CD4-positive, CD25-positive, alpha-beta regulatory T cell (primary cell): ENCODE measurements at regions not wholly inside any gene's neighbourhood (a gene's known extent, or its start where the extent isn't known, plus 50 kb on each side); places are given as distances from the start of the nearest gene placed in this dataset.

Source experiments
- ATAC-seq, 2 donors: fragments of 150-1000 bp; cut with Tn5 transposase; one replicate each; pipeline ENCODE4 v1.10.0; 2021; ENCODE audit warnings: low read depth in 2 of 2, moderate number of reproducible peaks in 2 of 2, moderate library complexity in 1 of 2
- DNase-seq, 3 donors: peaks; one replicate each; pipeline versions ENCODE4 v3.0.0 to v3.0.0-alpha.2; 2012 to 2022; ENCODE audit warnings: mixed read lengths in 1 of 3
- H3K27ac ChIP-seq: one replicate; pipeline ENCODE4 v1.7.0; 2013; ENCODE audit warnings: mild to moderate bottlenecking, low read length; ENCODE audit not compliant: insufficient read depth, poor library complexity, severe bottlenecking
- H3K27me3 ChIP-seq: one replicate; pipeline ENCODE4 v1.7.0; 2013; ENCODE audit warnings: low read length; ENCODE audit not compliant: control insufficient read depth, insufficient read depth
- H3K36me3 ChIP-seq: one replicate; pipeline ENCODE4 v1.7.0; 2013; ENCODE audit warnings: mild to moderate bottlenecking, low read length, moderate library complexity; ENCODE audit not compliant: control insufficient read depth, insufficient read depth
- H3K4me1 ChIP-seq: 2 replicates; pipeline ENCODE4 v1.7.0; 2013; ENCODE audit warnings: mild to moderate bottlenecking, low read length; ENCODE audit not compliant: insufficient read depth, control insufficient read depth, poor library complexity, severe bottlenecking
- H3K4me3 ChIP-seq: one replicate; pipeline ENCODE4 v1.7.0; 2013; ENCODE audit warnings: low read depth, mild to moderate bottlenecking, low read length, moderate library complexity
- H3K9me3 ChIP-seq, 2 experiments: 1 replicate in 1 of 2; 2 replicates in 1 of 2; pipeline ENCODE4 v1.7.0; 2013; ENCODE audit warnings: low read length in 2 of 2, mild to moderate bottlenecking in 1 of 2, moderate library complexity in 1 of 2; ENCODE audit not compliant: control insufficient read depth in 2 of 2
- H3K27ac Mint-ChIP-seq, 3 donors: one replicate each; pipeline ENCODE4 v1.8.0; 2020 to 2022; ENCODE audit warnings: mild to moderate bottlenecking in 3 of 3, mixed read lengths in 3 of 3, moderate library complexity in 2 of 3
- H3K27me3 Mint-ChIP-seq: one replicate; pipeline ENCODE4 v1.8.0; 2022; ENCODE audit warnings: mild to moderate bottlenecking, mixed read lengths
- H3K36me3 Mint-ChIP-seq: one replicate; pipeline ENCODE4 v1.8.0; 2020; ENCODE audit warnings: mixed read lengths
- H3K4me1 Mint-ChIP-seq, 4 donors: one replicate each; pipeline ENCODE4 v1.8.0; 2020 to 2022; ENCODE audit warnings: mixed read lengths in 4 of 4, mild to moderate bottlenecking in 1 of 4
- H3K4me3 Mint-ChIP-seq, 4 donors: one replicate each; pipeline ENCODE4 v1.8.0; 2020 to 2022; ENCODE audit warnings: mild to moderate bottlenecking in 4 of 4, mixed read lengths in 4 of 4, moderate library complexity in 3 of 4
- H3K9me3 Mint-ChIP-seq, 7 donors: one replicate each; pipeline ENCODE4 v1.8.0; 2020 to 2022; ENCODE audit warnings: mixed read lengths in 7 of 7, mild to moderate bottlenecking in 3 of 7, moderate library complexity in 2 of 7

GRCh38 chr7:67618556-67619162, 622.0 kb downstream of the TYW1 start:
- Mint-ChIP-seq H3K9me3 (peaks cover 0 to 10% (median 5%) of the 10 kb centered on the region in 7 donors), H3K4me3 (no peak overlapping the region), H3K36me3 (no peaks in the 10 kb centered on the region), H3K27ac (no peak overlapping the region), H3K27me3 (no peaks in the 10 kb centered on the region), H3K4me1 (no peaks in the 10 kb centered on the region)
- Histone ChIP-seq H3K9me3 (no peaks in the 10 kb centered on the region), H3K4me3 (no peak overlapping the region), H3K36me3 (no peaks in the 10 kb centered on the region), H3K27ac (no peak overlapping the region), H3K27me3 (no peaks in the 10 kb centered on the region), H3K4me1 (no peaks in the 10 kb centered on the region)
- no peak for ATAC-seq
- no peak for DNase-seq

- peaks cover 0 to 6% (median 1%) of the 10 kb centered on the region in 7 donors for H3K9me3 Mint-ChIP-seq
- Histone ChIP-seq H3K36me3 (no peaks in the 10 kb centered on the region), H3K4me3 (no peak overlapping the region), H3K4me1 (no peaks in the 10 kb centered on the region), H3K27ac (no peak overlapping the region), H3K27me3 (no peaks in the 10 kb centered on the region), H3K9me3 (no peaks in the 10 kb centered on the region)
- no peaks in the 10 kb centered on the region for H3K4me1 Mint-ChIP-seq
- H3K27me3 Mint-ChIP-seq = no peaks in the 10 kb centered on the region
- ATAC-seq = no peak
- DNase-seq = no peak
- no peak overlapping the region for H3K4me3 Mint-ChIP-seq
- no peaks in the 10 kb centered on the region for H3K36me3 Mint-ChIP-seq
- H3K27ac Mint-ChIP-seq = no peak overlapping the region
These were observed 622.5 kb downstream of the TYW1 start for GRCh38 chr7:67619175-67619574.

DNA sequence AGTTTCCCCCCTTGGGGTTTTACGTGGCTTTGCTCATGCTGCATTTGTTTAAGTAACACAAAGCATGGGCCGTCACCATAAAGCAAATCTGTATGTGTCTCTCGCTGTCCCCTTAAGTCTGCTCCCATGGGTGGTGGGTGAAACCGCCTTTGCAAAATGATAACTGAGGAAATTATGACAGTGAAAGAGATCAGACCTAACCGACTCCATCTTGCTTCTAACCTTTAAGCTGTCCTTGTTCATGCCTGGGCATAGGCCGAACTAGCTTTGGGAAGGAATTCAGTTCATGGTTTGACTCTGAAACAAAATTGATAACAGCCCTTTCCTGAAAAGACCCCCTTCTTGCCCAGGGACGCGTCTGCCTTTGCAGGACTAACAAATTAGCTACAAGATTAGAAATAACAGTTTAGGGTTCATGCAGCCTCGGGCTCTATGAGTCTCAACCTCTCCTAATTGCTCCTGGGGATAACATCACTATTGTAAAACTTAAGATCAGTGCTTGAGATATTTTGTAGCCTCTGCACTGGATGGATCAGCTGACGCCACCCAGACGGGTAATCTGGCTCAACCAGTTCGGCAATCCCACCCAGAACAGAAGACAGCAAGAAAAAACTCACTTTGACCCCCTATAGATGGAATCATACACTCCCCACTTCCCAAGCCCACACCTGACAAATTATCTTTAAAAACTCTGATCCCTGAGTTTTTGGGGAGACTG, 623.7 kb downstream of the TYW1 start:
- Mint-ChIP-seq H3K4me3 (no peak overlapping the region), H3K4me1 (peaks cover 0 to 3% (median 0%) of the 10 kb centered on the region in 4 donors), H3K27ac (no peak overlapping the region), H3K27me3 (no peaks in the 10 kb centered on the region), H3K36me3 (no peaks in the 10 kb centered on the region), H3K9me3 (peaks cover 0 to 6% (median 0%) of the 10 kb centered on the region in 7 donors)
- Histone ChIP-seq H3K4me3 (no peak overlapping the region), H3K27me3 (no peaks in the 10 kb centered on the region), H3K36me3 (no peaks in the 10 kb centered on the region), H3K27ac (no peak overlapping the region), H3K4me1 (no peaks in the 10 kb centered on the region), H3K9me3 (no peaks in the 10 kb centered on the region)
- ATAC-seq (no peak), DNase-seq (no peak)

GRCh38 chr7:67621704-67622103, 625.1 kb downstream of the TYW1 start:
- H3K27ac ChIP-seq = no peak overlapping the region
- H3K27me3 ChIP-seq = no peaks in the 10 kb centered on the region
- H3K4me1 Mint-ChIP-seq = peaks cover 0 to 6% (median 0%) of the 10 kb centered on the region in 4 donors
- no peak overlapping the region for H3K4me3 ChIP-seq
- H3K4me3 Mint-ChIP-seq = no peak overlapping the region
- ATAC-seq (no peak), DNase-seq (no peak)
- H3K36me3 Mint-ChIP-seq = no peaks in the 10 kb centered on the region
- no peaks in the 10 kb centered on the region for H3K9me3 ChIP-seq
- H3K9me3 Mint-ChIP-seq = peaks cover 0 to 5% (median 0%) of the 10 kb centered on the region in 7 donors
- no peaks in the 10 kb centered on the region for H3K36me3 ChIP-seq
- H3K4me1 ChIP-seq = no peaks in the 10 kb centered on the region
- no peaks in the 10 kb centered on the region for H3K27me3 Mint-ChIP-seq
- no peak overlapping the region for H3K27ac Mint-ChIP-seq

DNA sequence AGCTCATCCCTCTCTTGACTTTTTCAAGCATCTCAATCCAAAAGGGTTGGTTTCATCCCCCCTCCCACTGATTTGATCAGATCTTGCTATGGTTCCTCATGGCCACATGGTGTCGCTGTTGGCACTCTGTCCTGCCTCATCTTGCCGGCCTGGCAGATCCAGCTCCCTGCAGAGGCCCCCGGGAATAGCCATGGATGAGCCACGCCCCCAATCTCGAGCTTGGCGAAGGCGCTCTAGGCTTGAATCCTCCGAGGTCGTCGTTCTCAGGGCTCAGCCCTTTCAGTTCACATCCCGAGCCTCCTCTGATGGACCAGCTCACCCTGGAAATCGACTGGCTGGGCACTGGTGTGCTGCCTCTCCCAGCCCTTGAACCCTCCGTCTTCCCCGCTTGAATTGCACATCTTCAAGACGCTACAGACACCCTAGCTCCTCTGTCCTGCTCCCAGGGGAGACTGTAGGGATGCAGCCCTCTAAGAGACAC, 628.7 kb downstream of the TYW1 start:
- Histone ChIP-seq H3K36me3 (no peaks in the 10 kb centered on the region), H3K9me3 (no peaks in the 10 kb centered on the region), H3K4me1 (no peaks in the 10 kb centered on the region), H3K27me3 (no peaks in the 10 kb centered on the region), H3K27ac (no peak overlapping the region), H3K4me3 (no peak overlapping the region)
- DNase-seq = peak in 1 of 3 donors; percentile 5
- H3K4me3 Mint-ChIP-seq = peak overlapping the region in 2 of 4 donors; percentile 25 to 62
- H3K27me3 Mint-ChIP-seq = no peaks in the 10 kb centered on the region
- peaks cover 0 to 6% (median 0%) of the 10 kb centered on the region in 4 donors for H3K4me1 Mint-ChIP-seq
- H3K27ac Mint-ChIP-seq = no peak overlapping the region
- H3K9me3 Mint-ChIP-seq = peaks cover 0 to 3% (median 1%) of the 10 kb centered on the region in 7 donors
- no peak for ATAC-seq
- H3K36me3 Mint-ChIP-seq = no peaks in the 10 kb centered on the region

- Mint-ChIP-seq H3K27ac (no peak overlapping the region), H3K27me3 (no peaks in the 10 kb centered on the region), H3K4me3 (peak overlapping the region in 1 of 4 donors; percentile 22), H3K4me1 (no peaks in the 10 kb centered on the region), H3K36me3 (no peaks in the 10 kb centered on the region), H3K9me3 (peaks cover 0 to 6% (median 3%) of the 10 kb centered on the region in 7 donors)
- Histone ChIP-seq H3K36me3 (no peaks in the 10 kb centered on the region), H3K27ac (no peak overlapping the region), H3K27me3 (no peaks in the 10 kb centered on the region), H3K9me3 (no peaks in the 10 kb centered on the region), H3K4me3 (no peak overlapping the region), H3K4me1 (no peaks in the 10 kb centered on the region)
- DNase-seq (no peak), ATAC-seq (no peak)
These were observed 634.8 kb downstream of the TYW1 start for GRCh38 chr7:67631476-67631875.

DNA sequence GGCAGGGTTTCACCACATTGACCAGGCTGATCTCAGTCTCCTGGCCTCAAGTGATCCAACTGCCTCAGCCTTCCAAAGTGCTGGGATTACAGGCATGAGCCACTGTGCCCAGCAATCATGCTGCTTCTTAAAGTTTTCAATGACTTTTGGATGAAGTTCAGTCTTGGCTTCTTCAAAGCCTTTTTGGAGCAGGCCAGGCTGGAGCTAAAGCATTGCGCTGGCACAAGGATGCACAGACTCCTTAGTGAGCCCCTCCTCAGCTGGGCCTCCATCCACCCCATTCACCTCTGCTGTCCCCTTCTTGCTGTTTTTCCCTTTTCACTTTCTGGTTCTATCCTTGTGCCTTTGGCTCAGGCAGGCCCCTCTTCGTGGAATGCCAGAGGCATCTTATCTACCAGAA, 638.6 kb downstream of the TYW1 start:
- H3K27ac ChIP-seq = no peak overlapping the region
- no peaks in the 10 kb centered on the region for H3K4me1 ChIP-seq
- DNase-seq = no peak
- Mint-ChIP-seq H3K27me3 (no peaks in the 10 kb centered on the region), H3K27ac (no peak overlapping the region), H3K9me3 (peaks cover 0 to 15% (median 2%) of the 10 kb centered on the region in 7 donors), H3K4me1 (no peaks in the 10 kb centered on the region), H3K4me3 (no peak overlapping the region), H3K36me3 (no peaks in the 10 kb centered on the region)
- no peak for ATAC-seq
- H3K4me3 ChIP-seq = no peak overlapping the region
- no peaks in the 10 kb centered on the region for H3K36me3 ChIP-seq
- no peaks in the 10 kb centered on the region for H3K9me3 ChIP-seq
- no peaks in the 10 kb centered on the region for H3K27me3 ChIP-seq
